Stimulated activated CD4-positive, alpha-beta T cell treated with anti-CD3 and anti-CD28 coated beads, Interleukin-1b, Interleukin-23, amount 100 ng/mL, for 48 hours (primary cell): ENCODE measurements at regions not wholly inside any gene's neighbourhood (a gene's known extent, or its start where the extent isn't known, plus 50 kb on each side); places are given as distances from the start of the nearest gene placed in this dataset.
"Not testable (repeated sequence)": the region's sequence is repeated elsewhere in the genome, so short reads cannot be mapped to it uniquely, and the experiment has no call there.

Experiments used
- DNase-seq: peaks from one replicate; pipeline ENCODE4 v3.0.0-alpha.2; 2020

DNA sequence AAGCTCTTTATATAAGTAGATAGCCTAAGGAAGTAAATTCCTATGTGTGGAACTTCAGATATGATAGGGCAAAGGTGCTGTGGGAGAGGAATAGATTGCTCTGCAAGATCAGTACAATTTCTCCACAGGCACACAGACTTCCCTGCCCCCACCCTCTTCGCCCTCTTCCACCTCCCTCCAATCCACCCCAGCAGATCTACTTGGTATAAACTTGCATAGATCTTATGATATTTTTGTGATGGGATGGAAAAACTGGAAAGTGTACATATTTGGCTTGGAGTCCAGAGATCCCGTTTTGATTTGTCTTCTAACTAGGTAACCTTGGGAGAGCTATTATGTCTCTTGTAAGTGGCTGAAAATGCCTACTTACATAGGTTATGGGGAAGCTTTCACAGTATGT is 586.3 kb upstream of the USP24 start:
- no peak for DNase-seq

DNA sequence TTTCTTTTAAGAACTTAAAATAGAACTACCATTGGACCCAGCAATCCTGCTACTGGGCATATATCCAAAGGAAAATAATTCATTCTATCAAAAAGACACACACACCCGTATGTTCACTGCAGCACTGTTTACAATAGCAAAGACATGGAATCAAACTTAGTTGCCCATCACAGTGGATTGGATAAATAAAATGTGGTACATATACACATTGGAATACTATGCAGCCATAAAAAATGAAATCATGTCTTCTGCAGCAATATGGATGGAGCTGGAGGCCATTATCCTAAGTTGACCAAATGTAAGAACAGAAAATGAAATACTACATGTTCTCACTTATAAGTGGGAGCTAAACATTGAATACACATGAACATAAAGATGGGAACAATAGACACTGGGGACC is 585.3 kb upstream of the USP24 start:
- DNase-seq, result no peak

DNA sequence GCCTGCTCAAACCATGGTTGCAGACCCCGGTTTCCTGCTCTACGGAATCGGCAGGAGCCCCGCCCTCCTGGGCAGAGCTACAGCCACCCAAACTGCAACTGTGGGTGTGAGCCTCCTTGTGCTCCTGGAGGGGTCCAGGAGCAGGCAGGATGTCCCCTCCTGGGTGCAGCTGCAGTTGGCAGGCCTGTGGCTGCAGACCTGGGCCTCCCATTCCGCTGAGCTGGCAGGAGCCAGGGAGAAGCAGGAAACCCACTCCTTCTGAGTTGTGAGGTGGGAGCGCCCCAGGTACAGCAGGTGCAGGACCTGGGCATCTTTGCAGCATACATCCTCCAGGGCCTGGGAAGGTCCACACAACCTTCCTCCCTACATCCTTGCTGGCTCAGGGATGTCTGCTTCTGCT is 578.7 kb upstream of the USP24 start:
- no peak for DNase-seq

DNA sequence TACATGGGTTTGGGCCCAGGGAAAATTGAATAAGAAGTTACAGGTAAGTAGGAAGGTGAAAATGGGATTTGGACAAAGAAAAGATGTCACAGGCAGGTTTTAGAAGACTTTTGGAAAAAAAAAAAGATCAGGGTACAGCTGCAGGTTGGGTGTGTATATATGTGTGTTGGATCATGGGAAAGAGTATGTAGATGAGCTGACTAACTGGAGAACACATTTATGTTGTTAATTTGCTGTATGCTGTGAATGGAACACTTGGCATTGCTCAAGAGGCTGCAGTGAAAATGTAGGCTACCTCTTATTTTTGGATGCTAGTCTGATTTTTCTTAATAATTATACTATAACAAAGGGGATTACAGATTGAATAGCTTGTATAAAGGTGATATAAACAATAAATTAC is 577.7 kb upstream of the USP24 start:
- DNase-seq, result no peak

DNA sequence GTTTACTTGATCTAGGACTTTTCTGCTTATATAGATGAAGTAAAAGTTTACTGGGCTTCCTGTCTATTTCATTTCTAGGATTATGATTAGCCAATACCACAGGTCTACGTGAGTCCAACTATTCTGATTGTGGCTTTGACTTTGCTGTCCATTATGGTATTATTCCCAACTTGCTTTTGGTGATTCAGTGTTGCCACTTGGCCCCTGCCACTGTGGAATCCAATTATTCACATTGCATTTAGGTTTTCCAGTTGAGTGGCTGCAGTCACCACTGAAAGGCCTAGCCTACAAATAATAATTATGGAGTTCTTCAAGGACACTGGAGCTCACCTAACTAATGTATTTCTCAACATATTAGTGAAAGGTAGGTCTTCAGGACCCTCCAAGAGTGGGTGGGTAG is 574.3 kb upstream of the USP24 start:
- DNase-seq, result no peak

- DNase-seq, result no peak
These were observed 571.2 kb upstream of the USP24 start for GRCh38 chr1:55786396-55786795.

DNA sequence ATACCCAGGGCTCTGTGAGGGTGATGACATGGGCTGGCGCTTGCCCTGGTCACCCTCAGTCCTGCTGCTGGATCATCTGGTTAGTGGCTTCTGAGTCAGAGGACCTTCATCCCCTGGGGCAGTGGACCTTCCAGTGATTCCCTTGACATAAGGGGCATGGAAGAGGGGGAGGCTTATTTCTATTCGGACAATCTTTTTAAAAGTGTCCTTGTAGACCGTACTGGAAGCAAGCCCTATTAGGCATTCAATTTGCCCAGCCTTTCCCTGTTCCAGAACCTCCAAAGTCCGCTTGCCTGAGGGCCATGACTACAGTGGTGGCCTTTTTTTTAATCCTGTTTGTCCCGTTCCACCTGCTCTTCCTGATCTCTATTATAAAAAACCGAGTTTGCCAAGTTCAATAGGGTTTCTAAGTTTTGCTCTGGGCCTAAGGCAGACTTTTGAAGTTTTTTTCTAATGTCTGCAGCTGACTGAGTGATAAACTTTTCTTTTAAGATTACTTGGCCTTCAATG is 569.8 kb upstream of the USP24 start:
- DNase-seq, result not testable (repeated sequence)

DNA sequence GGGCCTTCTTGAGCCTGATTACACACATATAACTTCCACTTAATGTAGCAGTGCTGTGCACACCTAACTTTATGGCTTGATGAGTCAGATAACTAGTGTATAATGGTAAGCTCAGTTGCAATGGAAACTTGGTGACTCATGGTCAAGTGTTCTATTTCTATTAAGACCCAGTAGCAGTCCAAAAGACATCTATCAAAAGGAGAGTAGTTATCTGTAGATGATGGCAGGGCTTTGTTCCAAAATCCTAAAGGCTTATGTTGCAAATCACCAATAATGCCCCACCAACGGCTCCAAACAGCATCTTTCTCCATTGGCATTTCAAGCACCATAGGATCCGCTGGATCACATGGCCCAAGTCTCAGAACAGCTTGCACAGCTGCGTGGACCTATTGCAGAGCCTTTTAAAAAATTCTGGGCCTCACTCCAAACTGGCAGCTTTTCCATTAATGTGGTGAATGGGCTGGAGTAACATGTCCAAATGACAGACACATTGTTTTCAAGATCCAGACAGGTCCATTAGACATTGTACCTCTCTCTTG is 566.8 kb upstream of the USP24 start:
- no peak for DNase-seq

DNA sequence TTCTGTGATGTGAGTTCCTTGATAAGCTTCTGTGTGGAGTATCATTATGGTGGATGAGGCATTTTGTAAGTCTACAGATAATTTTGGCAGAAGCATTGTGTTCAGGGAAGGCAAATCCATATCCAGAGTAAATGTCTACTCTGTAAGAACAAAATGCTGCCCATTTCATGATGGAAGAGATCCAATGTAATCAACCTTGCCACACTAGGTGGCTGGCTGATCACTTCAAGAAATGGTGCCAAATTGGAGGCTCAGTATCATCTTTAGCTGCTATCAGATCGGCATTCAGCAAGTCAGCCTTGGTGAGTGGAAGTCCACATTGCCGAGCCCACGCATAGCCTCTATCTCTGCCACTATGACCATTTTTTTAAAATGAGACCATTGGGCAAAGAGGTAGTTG is 565.8 kb upstream of the USP24 start:
- no peak for DNase-seq

GRCh38 chr1:55777545-55777944 is 562.4 kb upstream of the USP24 start:
- no peak for DNase-seq

DNA sequence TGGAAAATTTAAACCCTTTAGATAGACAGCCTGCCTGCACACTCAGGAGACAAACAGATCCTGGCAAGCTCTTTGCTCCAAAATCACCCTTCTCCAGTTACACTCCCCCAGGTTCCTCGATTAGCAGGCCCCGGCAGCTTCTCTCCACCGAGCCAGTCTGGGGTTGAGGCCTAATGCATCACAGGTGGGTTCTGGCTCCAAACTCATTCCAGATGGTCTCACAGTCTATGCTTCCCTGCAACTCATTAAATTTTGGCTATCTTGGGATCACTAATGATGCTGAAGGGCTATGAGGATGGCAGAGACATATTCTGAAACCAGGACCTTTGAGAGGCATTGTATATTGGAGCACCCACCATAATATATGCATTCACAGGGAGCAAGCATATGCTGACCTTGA is 559.8 kb upstream of the USP24 start:
- no peak for DNase-seq

- no peak for DNase-seq
These were observed 559.3 kb upstream of the USP24 start for GRCh38 chr1:55774446-55774845.

DNA sequence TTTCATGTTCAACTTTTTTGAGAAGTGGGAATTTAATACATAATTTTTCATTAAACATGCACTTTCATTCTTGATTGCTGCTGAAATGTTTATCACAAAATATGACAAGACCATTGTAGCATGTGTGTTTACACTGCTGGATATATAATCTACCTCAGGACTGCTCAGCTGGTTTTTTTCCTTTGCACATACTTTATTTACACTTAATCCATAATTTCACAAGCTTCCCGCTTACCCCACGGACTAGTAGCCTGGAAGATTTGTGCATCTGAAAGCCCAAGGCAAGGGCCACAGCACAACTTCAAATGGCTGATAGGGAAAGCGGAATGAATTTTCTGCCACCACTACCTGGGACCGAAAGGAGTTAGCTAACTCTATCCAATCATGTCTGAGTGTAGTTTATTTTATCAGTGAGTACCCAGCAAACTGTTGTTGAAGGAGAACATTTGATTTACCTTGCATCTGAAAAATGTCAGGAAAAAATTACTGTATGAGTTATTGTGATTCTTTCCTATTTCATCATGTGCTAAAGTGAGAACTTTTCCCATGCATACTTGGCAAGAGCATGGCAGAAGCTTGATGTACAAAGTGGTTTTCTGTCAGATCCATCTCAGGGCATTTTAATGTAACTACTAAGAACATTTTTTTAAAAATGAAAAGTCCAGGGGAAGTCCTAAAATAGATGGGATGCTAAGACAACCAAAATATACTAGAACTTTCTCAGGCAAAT is 558.2 kb upstream of the USP24 start:
- no peak for DNase-seq

DNA sequence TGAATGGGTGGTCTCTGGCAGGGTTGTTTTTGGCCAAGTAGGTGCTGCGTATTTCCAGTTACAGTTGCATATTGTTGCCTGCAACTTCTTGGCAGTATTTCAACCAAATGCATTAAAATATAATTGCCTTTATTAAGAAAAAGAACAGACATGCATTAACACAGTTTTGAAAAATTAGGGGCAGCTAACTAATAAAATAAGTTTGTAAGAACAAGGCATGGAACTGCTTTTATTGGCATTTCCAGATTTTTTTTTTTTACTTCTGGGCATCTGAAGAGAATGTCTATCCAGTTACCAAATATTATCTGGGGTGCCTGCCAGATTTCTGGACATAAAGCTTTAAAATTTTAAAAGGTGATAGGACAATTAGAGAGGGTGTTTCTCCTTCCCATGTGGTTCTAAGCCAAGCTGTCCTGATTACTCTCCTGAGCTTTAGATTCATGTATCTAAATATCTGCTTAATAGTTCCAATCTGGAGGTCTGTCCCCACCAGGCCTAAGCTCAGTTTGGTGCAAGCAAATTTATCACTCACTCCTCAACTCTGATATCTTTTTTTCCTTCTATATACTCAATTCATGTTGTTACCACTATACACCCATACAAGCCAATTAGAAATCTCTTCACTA is 553.3 kb upstream of the USP24 start:
- DNase-seq, result no peak

DNA sequence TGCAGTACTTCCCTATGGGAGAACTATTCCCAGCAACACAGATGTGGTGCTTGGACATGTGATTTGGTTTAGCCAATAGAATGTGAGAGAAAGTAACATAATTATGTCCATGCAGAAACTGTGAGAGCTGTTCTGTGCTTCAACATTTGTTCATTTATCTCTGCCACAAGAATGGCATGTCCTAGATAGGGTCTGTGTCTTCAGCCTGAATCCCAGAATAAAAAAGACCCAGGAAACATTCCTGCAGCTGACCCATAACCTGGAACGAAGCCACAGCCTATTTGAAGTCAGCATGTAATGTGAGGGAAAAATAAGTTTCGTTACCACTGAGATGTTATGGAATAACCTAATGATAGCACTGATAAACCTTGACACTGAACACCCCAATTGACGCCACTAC is 552.0 kb upstream of the USP24 start:
- no peak for DNase-seq

DNA sequence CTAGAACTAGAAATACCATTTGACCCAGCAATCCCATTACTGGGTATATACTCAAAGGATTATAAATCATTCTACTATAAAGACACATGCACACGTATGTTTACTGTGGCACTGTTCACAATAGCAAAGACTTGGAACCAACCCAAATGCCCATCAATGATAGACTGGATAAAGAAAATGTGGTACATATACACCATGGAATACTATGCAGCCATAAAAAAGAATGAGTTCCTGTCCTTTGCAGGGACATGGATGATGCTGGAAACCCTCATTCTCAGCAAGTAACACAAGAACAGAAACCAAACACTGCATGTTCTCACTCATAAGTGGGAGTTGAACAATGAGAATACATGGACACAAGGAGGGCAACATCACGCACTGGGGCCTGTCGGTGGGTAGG is 550.3 kb upstream of the USP24 start:
- DNase-seq, result not testable (repeated sequence)

- no peak for DNase-seq
These were observed 536.6 kb upstream of the USP24 start for GRCh38 chr1:55751776-55752175.

GRCh38 chr1:55750628-55750995 is 535.4 kb upstream of the USP24 start:
- DNase-seq, result no peak

GRCh38 chr1:55749975-55750627 is 534.9 kb upstream of the USP24 start:
- no peak for DNase-seq

DNA sequence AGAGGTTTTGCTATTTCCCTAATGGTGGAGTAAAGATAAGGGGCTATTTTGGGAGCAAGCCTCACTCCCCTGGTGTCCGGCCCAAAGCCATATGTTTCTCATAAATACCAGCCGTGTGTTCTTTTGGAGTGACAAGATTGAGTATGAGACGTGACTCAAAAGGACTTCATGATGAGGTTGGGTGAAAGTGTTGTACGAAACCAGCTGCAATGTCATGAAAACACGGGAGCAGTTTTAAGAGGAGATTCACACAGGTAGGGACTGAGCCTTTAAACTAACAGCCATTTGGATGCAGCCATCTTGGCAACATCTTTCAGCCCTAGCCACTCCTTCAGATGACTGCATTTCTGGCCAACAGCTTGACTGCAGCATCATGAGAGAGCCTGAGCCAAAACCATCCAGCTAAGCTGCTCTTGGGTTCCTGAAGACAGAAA is 532.3 kb upstream of the USP24 start:
- DNase-seq, result no peak

DNA sequence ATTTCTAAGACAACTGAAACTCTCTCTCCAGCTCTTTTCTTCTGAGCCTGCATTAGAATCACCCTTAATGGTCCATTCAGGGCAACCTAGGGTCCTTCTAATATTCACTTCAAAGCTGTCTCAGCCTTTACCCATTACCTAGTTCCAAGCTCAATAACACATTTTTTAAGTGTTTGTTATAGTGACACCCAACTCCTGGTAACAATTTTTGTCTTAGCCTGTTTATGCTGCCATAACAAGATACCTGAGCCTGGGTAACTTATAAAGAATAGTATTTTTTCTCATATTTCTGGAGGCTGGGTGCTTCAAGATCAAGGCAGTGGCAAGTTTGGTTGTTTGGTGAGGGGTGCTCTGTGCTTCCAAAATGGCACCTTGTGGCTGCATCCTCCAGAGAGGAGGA is 531.5 kb upstream of the USP24 start:
- no peak for DNase-seq

DNA sequence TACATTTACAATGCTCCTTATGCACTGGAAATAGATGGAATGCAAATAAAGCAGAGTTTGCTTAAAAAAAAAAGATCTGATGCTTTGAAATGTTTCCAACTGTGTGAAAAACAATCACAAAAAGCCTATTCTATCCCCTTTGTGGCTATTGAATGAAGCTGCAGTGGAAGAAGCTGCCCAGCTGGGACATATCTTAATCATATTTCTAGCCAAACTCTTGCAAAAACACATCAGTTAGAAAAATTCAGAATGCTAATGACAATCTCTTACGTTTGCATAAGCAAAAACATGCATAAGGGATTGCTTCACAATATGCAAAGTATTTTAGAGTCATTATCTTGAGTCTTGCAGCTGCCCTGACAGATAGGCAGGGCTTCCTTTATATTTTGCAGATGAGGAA is 526.4 kb upstream of the USP24 start:
- no peak for DNase-seq

- DNase-seq, result no peak
These were observed 519.9 kb upstream of the USP24 start for GRCh38 chr1:55735106-55735505.

DNA sequence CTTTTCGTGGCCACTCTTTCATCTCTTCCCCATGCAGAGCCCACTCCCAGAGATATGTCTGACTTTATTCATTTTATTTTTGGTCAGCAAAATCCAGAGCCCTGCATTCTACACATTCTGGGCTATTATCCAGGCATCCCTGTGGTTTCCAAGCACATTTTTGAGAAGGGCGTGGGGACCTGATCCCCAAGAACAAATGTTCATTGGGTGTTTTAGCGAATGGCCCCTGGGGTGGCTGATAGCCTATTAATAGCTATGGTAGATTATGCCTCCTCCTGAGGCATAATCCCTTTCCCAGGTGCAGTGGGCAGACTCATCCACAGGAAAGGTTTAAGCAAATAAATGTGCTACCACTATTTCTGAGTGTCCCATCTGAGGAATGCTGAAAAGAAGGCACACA is 511.8 kb upstream of the USP24 start:
- no peak for DNase-seq
